Astrocyte (in vitro differentiated cells and primary cell): ENCODE measurements at regions not wholly inside any gene's neighbourhood (a gene's known extent, or its start where the extent isn't known, plus 50 kb on each side); places are given as distances from the start of the nearest gene placed in this dataset.

Experiments used
- EZH2 ChIP-seq: IDR thresholded peaks from 2 replicates; pipeline ENCODE4 v1.6.1; 2012; ENCODE audit warnings: mild to moderate bottlenecking, low read length, inconsistent platforms; ENCODE audit not compliant: insufficient read depth
- TF ChIP-seq, protein P1 (sequence below): IDR thresholded peaks from 2 replicates; pipeline ENCODE4 v1.5.1; 2011; ENCODE audit warnings: low read depth, mild to moderate bottlenecking, inconsistent platforms, low read length, moderate library complexity; ENCODE audit not compliant: insufficient read depth

DNA sequence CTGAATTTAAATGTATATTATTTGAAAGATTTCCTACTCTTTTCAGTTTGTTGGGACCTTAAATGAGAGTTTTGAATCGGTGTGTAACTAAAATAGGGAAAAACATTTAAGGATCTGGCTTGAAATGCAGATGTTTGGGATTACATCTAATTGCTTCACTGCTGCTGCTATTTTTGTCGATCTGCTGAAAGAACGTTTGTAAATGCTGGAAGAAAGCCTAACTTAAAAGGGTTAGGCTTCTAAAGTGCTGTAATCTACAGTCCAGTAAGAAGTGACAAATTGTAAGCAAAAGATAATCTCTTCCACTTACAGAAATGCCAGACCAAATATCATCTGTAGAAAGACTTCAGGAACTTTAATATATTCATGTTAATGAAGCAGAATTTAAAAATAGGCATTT lies 691.6 kb downstream of the ZNF385D start:
- TF ChIP-seq, protein P1, sequence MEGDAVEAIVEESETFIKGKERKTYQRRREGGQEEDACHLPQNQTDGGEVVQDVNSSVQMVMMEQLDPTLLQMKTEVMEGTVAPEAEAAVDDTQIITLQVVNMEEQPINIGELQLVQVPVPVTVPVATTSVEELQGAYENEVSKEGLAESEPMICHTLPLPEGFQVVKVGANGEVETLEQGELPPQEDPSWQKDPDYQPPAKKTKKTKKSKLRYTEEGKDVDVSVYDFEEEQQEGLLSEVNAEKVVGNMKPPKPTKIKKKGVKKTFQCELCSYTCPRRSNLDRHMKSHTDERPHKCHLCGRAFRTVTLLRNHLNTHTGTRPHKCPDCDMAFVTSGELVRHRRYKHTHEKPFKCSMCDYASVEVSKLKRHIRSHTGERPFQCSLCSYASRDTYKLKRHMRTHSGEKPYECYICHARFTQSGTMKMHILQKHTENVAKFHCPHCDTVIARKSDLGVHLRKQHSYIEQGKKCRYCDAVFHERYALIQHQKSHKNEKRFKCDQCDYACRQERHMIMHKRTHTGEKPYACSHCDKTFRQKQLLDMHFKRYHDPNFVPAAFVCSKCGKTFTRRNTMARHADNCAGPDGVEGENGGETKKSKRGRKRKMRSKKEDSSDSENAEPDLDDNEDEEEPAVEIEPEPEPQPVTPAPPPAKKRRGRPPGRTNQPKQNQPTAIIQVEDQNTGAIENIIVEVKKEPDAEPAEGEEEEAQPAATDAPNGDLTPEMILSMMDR, result no peak
- no peak for TF ChIP-seq EZH2
